NK-92 treated with Interleukin-12 subunit alpha and Interleukin-12 subunit beta, amount 100 ng/mL, for 24 hours (cell line): ENCODE measurements at regions not wholly inside any gene's neighbourhood (a gene's known extent, or its start where the extent isn't known, plus 50 kb on each side); places are given as distances from the start of the nearest gene placed in this dataset.

Experiments used
- DNase-seq: peaks from one replicate; lab custom pipeline; 2025; lab: John Stamatoyannopoulos, UW

DNA sequence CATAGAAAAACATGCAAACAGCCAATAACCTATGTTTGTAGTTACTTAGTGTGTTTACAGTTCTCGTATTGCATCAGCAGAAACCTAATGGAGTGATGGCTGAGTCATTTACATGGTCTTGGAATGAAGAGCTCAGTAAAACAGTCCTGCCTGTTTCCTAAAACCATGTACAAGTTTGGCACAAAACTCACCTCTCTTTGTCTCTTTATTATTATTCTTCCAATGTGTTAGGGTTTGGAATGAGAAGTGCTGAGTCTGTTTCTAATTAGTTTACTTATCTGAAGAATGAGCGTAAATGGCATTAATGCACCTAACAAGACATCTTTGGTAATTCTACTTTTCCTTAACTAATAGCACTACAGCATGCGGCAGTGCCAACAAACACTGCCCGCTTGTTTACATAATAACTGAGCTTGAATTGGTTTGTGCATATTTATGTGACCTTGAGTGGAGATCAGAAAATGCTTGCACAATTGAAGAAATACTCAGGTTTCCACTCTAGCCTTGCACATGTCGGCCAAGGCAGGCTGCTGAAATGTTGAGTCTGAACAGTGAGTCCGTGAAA, 385.4 kb upstream of the SEMA6D start:
- no peak for DNase-seq

- no peak for DNase-seq
Measured at GRCh38 chr15:47332481-47332880, 384.8 kb upstream of the SEMA6D start.

- DNase-seq: no peak
Measured at GRCh38 chr15:47333734-47334133, 383.6 kb upstream of the SEMA6D start.

GRCh38 chr15:47334805-47335535, 382.3 kb upstream of the SEMA6D start:
- DNase-seq: no peak

DNA sequence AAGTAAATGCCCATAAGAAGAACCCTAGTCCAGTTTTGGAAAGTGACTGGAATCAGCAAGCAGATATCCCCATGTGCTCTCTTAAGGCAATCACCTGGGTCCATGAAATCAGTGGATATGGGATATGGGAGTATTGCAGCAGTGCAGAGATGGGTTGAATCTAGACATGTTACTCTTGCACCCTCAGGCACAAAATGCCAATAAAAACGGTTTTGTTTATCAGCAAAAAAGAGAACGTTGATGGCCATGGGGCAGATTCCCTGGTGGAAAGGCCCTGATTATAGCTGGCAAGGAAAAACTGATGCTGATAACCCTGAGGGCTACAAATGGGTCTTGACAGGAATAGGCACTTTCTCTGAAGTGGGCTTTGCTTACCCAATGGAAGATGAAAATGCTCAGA, 380.2 kb upstream of the SEMA6D start:
- DNase-seq: no peak

GRCh38 chr15:47337836-47338235, 379.5 kb upstream of the SEMA6D start:
- DNase-seq: no peak

DNA sequence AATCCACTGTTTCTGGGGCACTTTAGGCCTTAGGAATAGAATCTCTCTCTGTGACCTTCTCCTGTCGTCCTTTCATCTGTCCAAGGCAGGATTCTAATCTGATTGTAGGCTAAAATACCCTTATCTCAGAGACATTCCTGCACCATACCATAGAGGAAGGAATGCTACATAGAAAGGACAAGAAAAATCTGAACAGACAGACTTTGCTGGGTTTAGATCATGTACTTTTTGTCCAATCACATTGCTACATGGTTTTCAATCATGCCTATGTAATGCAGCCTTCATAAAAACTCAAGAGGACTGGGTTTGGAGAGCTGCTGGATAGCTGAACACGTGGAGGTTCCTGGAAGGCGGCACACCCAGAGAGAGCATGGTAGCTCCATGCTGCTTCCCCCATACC, 378.5 kb upstream of the SEMA6D start:
- no peak for DNase-seq

DNA sequence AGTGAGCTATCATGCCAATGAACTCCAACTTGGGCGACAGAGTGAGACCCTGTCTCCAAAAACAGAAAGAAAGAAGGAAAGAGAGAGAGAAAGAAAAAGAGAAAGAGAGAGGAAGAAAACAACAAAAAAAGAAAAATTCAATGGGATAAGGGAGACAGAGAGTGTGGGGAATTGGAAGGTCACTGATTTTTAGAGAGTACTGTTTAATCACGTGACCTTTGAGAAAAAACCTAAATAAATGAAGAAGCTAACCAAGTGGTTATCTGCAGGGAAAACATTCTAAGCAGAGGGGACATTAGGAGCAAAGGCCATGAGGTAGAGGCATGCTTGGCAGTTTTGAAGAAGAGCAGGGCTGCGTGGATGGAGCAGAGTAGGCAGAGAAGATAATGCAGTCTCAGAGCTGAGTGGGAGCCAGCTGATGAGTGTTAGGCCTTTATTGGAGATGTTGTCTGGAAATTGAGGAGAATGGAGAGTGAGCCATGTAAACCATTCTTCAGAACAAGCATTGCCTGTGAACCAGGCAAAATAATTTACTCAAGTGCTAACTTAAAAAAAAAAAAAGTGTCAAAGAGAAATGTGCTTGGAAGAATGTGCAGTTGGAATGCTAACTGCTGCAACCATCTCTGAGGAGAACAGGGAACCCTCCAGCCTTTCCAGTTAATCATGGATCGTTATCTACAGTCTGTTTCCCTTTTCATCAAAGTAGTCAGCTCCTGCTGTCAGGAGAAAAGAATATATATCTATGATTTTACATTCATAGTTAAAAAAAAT, 377.3 kb upstream of the SEMA6D start:
- no peak for DNase-seq

GRCh38 chr15:47340571-47340920, 376.8 kb upstream of the SEMA6D start:
- DNase-seq: no peak

DNA sequence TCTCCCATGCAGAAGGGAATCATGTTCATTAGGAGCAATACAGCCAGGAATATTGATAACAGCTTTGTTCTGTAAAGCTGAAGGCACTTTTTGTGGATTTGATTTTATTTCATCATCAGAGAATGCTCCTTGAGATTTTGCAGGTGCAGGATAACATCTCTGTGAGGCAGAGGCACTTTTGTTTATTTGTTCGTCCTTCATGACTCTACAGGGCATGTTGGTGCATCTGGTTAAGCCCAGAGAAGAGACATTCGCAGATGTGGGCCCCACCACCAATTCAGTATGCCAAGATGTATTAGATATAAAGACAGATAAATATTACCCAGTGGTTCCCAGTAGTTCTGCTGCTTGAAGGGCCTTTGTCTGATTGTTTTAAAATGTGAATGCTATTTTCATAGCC, 368.1 kb upstream of the SEMA6D start:
- DNase-seq: no peak

GRCh38 chr15:47351501-47351900, 365.8 kb upstream of the SEMA6D start:
- no peak for DNase-seq

- DNase-seq: no peak
Measured at GRCh38 chr15:47352217-47352616, 365.1 kb upstream of the SEMA6D start.

- no peak for DNase-seq
Measured at GRCh38 chr15:47355759-47356158, 361.5 kb upstream of the SEMA6D start.

DNA sequence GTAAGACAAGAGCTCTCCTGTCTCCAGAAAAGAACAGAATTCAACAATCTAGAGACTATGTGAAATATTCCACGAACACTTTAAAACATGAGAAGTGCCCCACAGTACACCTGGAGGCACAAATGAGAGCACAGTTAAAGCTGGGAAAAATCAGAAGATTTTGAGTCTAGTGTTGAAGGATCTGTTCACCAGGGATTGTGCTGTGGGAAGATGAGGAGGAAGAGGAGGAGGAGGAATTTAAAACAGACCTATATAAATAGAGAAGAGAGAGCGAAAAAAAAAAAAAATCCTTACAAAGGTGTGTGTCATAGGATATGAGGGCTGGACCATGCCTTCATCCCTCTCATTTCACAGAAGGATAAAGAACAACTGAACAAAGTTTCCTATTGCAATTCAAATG, 361.0 kb upstream of the SEMA6D start:
- no peak for DNase-seq

DNA sequence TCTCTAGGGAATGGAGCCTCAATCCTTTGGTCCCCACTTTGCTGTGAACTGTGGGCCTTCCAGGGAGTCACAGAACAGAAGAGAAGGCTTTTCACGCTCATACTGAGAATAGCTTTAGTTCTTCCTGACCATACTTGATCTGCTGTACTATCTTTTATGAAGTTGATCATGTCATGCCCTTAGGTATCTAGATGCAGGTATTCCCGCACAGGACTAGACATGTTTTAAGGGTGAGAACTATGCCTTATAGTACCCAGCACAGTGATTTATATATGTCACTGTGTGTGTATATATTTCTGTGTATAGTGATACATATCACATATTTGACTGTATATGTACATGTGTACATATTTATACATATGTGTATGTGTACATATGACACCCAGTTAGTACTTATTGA, 358.4 kb upstream of the SEMA6D start:
- DNase-seq: no peak

DNA sequence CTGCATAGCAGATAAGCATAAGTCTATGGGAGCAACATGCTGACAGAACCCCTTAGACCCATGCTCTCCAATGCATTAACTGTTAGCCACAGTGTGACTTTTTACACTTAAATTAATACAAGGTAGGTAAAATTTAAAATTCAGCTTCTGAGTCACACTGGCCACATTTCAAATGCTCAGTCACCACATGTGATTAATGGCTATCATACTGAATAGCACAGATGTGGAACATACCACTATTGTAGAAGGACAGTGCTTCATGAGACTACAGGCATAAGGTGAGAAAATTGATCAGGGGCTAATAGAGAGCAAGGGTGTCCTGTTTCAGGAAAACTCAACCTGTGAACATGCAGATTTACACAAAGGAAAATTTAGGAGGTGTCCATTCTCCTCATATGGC, 357.0 kb upstream of the SEMA6D start:
- DNase-seq: no peak

GRCh38 chr15:47362118-47362905, 355.0 kb upstream of the SEMA6D start:
- no peak for DNase-seq

DNA sequence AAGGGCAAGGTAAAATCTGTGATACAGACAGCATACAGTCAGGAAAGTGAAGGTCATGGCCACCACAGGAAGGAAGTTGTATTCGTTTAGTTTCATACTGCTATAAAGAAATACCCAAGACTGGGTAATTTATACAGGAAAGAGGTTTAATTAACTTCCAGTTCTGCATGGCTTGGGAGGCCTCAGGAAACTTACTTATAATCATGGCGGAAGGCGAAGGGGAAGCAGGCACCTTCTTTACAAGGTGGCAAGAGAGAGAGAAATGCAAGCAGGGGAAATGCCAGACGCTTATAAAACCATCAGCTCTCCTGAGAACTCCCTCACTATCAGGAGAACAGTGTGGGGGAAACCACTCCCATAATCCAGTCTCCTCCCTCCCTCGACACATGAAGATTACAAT, 353.7 kb upstream of the SEMA6D start:
- DNase-seq: no peak

DNA sequence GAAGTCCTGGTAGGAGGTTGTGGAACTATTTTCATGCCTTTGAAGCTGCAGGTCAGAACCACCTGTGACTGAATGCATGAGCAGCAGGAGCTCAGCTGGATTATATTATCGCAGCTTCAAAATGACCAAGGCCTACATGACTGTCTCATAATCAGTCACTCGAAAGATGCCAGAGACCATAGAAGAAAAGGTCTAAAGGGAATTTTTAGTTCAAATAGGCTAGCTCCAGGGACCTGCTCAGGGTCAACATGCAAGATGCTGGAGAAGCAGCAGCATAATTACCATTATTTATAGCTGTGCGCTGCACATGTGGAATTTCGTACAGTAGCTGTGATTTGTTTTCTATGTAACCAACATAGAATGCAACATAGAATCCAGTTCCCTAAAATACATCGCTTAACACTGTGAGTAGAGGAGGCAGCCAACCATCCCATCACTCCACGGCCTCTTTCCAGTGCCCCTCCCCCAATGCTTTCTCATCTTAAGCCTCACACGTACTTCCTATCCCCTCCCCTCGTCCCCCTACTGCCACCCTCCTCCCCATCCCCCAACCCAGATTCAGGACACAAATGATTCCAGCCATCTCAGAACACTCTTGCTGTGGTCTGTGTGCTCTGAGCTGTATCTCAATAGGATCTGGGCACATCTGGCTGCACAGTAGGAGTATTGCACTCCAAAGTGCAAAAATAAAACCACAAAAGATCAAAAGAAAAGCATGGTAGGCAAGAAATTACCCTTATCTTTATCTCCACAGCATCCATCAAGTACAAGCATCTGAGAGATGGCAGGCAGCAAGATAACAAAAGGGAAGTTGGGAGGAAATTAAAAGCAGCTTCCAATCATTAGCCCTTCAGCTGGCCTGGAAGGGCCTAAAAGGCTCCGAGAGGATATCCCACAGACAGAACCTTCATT, 352.8 kb upstream of the SEMA6D start:
- DNase-seq: no peak

DNA sequence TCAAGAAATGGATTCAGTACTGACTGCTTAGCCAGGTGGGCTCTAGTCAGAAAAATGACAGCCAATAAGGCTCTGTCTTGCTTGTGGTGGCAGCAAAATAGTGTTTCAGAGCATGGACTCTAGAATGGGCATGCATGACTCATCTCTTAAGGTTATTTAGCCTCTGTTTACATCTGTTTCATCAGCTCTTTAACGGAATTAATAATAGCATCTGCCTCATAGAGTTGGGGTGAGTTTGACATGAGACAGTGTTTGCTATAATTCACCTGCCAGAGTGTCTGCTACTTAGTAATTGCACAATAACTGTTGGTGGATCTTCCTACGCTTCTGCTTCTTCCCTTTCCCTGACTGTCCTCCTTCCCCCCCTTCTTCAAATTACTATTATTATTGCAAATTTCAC, 350.4 kb upstream of the SEMA6D start:
- no peak for DNase-seq

GRCh38 chr15:47367726-47368390, 349.4 kb upstream of the SEMA6D start:
- no peak for DNase-seq
